PFSK-1 (cell line): ENCODE measurements at regions not wholly inside any gene's neighbourhood (a gene's known extent, or its start where the extent isn't known, plus 50 kb on each side); places are given as distances from the start of the nearest gene placed in this dataset.

Source experiments
- FOXP2 ChIP-seq: optimal IDR thresholded peaks from 2 replicates; pipeline ENCODE3; 2011; ENCODE audit warnings: borderline replicate concordance, control low read depth, inconsistent platforms; ENCODE audit not compliant: insufficient read depth; ENCODE audit errors: extremely low read length, extremely low read depth
- POLR2AphosphoS5 ChIP-seq: IDR thresholded peaks from 2 replicates; pipeline ENCODE4 v1.6.1; 2012; ENCODE audit warnings: low read depth, mild to moderate bottlenecking, control low read depth, low read length, moderate library complexity
- SIN3A ChIP-seq: IDR thresholded peaks from 2 replicates; pipeline ENCODE4 v1.6.1; 2012; ENCODE audit warnings: mild to moderate bottlenecking, low read length, moderate library complexity, borderline replicate concordance; ENCODE audit not compliant: insufficient read depth
- TF ChIP-seq, protein P1 (sequence below), 2 experiments: IDR thresholded peaks; 2 replicates each; pipeline versions ENCODE4 v1.6.1 to v1.8.0; 2011 to 2012; ENCODE audit warnings: low read depth in 2 of 2, low read length in 2 of 2, control low read depth in 1 of 2, inconsistent platforms in 1 of 2, mild to moderate bottlenecking in 1 of 2, moderate library complexity in 1 of 2; ENCODE audit not compliant: insufficient read depth in 1 of 2

DNA sequence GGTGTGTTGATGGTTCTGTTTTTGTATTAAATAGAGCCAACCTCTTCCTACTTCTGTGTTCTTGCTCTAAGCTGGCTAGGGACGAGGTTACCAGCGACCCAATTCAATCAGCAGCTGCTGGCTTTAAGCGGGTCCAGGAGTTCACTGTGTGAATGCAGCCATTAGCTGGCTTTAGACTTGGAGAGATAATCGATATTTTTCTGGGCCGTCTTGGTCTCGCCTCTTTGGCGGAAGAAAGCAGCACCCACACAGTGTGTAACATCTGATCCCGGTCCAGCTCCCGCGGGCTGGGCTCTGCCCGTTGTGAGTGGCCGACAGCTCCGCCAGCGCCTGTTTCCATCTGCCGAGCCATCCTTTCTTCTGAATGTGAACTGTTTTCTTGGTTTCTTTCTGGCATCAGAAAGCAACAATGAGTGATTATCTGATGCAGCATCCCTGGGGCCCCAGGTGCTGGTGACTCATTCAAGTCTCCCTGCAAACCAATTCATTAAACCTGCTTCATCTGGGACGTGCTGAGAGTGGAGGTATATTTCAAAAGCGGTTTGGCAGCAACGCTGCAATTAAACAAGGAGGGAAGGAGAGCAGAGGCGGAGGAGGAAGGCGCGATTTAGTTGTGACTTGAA, 90.8 kb upstream of the IRX4 start:
- TF ChIP-seq, protein P1, sequence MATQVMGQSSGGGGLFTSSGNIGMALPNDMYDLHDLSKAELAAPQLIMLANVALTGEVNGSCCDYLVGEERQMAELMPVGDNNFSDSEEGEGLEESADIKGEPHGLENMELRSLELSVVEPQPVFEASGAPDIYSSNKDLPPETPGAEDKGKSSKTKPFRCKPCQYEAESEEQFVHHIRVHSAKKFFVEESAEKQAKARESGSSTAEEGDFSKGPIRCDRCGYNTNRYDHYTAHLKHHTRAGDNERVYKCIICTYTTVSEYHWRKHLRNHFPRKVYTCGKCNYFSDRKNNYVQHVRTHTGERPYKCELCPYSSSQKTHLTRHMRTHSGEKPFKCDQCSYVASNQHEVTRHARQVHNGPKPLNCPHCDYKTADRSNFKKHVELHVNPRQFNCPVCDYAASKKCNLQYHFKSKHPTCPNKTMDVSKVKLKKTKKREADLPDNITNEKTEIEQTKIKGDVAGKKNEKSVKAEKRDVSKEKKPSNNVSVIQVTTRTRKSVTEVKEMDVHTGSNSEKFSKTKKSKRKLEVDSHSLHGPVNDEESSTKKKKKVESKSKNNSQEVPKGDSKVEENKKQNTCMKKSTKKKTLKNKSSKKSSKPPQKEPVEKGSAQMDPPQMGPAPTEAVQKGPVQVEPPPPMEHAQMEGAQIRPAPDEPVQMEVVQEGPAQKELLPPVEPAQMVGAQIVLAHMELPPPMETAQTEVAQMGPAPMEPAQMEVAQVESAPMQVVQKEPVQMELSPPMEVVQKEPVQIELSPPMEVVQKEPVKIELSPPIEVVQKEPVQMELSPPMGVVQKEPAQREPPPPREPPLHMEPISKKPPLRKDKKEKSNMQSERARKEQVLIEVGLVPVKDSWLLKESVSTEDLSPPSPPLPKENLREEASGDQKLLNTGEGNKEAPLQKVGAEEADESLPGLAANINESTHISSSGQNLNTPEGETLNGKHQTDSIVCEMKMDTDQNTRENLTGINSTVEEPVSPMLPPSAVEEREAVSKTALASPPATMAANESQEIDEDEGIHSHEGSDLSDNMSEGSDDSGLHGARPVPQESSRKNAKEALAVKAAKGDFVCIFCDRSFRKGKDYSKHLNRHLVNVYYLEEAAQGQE (IDR thresholded peaks at IDR 0.05; ENCODE audit: insufficient read depth in 1 of 2, low read depth in 2 of 2, low read length in 2 of 2): no peak
- TF ChIP-seq FOXP2 (no peak), SIN3A (no peak), POLR2AphosphoS5 (no peak)
